CD4-positive, alpha-beta T cell treated with Interleukin-6 for 4 hours (primary cell): ENCODE measurements at regions not wholly inside any gene's neighbourhood (a gene's known extent, or its start where the extent isn't known, plus 50 kb on each side); places are given as distances from the start of the nearest gene placed in this dataset.

Source experiments
- DNase-seq: peaks from one replicate; pipeline ENCODE4 v3.0.0-alpha.2; 2020; ENCODE audit warnings: mixed read lengths

DNA sequence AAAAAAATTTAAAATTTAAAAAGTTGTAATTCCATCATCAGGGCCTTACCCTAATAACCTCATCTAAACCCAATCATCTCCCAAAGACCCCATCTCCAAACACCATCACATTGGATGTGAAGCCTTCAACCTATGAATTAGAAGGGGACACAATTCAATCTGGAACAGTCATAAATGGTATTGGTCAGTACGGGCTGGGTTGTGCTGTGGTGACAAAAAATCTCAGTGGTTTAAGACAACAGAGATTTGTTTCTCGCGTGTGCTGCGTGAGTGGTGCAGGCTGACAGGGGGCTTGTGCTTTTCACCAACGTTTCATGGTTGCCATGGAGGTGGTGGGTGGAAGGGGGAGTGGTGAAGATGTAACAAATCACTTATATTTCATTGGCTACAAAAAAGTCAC lies 174.5 kb downstream of the INHBB start:
- DNase-seq: no peak

GRCh38 chr2:120520929-120521912 lies 175.3 kb downstream of the INHBB start:
- no peak for DNase-seq

GRCh38 chr2:120522151-120522751 lies 176.3 kb downstream of the INHBB start:
- DNase-seq: no peak

DNA sequence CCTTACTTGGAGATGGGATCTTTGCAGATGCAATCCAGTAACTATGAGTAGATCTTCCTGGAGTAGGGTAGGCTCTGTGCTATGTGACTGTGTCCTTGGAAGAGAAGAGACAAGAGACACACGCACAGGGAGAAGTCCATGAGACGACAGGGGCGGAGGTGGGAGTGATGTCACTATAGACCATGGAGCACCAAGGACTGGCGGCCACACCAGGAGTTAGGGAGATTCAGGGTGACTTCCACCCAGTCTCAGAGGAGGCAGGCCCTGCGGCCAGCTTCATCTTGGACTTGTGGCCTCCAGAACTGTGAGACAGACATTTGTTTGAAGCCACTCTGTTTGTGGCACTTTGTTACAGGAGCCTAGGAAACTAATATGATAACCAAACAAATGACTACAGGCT lies 177.8 kb downstream of the INHBB start:
- DNase-seq: no peak

GRCh38 chr2:120524174-120524573 lies 178.2 kb downstream of the INHBB start:
- no peak for DNase-seq

DNA sequence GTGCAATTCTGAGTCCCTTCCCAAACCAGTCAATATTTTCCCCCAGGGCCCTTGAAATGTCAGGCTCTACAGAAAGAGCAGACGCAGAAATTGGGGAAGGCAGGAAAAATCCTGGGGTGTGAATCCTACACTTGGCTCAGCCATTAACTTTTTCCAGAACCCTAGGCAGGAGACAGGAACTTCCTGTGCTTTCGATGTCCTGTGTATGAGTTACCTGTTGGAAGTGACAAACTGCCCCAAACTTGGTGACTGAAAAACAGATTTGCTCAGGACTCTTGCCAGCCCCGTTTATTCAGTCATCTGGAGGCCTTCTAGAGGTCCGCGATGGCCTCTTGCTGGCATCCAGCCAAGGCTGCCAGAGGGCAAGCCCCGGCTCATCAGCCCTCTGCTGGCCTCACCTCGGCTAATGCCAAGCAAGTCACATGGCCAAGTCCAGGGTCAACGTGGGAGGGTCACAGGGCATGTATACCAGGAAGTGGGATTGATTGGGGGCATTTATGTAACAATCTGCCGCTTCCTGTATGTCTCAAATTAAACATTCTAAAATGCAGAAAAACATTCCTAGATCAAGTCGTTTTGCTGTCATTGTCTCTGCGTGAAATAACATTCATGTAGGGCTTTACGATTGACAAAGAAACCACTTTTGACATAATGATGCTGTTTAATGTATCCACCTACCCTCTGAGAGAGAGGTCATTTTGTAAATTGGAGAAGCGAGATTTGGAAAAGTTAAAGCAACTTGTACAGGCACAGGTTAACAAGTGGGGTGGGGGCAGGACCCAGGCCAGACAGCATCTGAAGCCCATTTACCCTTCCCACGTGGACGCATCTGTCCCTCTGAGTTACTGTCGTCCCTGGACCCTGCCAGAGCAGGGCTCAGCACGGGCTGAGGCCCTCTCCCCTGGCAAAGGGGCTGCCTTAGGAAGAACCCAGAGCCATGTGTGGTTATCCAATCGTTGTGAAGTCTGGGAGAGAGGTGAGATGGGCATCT lies 179.4 kb downstream of the INHBB start:
- DNase-seq: no peak

GRCh38 chr2:120526047-120526562 lies 180.2 kb downstream of the INHBB start:
- no peak for DNase-seq

DNA sequence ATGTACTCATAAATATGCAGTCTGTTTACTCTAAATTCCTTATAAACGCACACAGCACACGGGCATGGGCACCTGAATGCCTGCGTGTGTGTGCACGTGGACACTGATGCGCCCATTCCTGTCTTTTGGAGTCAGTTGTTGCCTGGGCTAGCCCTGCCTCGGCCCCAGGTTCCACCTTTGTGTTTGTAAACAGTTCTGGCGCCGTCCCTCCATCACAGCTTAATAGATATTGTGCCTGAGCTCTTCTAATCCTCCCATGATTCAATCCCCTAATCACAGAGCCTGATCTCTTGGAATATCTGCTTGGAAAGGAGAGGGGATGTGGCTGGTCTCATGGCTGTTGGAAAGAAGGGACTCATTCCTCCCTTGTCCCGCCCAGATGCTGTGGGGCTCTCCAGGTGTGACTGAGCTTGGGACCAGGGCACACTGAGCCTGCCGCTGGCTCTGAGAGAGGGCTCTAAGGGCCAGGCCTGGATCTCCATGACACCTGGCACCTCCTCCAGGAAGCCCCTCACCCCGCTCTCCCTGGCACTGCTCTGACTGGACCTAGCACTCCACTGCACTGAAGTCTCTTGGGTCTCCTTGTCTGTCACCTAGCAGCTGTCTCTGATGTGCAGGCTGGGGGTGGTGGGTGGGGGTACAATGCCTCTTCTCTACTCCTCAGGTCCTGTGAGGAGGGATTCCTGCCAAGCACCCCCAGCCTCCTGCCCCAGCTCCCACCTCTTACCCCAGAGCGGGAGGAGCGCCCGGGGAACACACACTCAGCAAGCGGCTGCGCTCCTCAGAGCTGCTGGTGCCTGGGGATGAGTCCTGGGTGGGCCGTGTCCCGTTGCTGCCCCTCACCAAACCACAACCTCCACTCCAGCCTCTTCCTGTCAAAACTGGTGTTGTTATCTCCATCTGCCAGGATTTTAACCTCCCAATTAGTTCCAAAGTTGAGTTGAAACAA lies 181.3 kb downstream of the INHBB start:
- no peak for DNase-seq

DNA sequence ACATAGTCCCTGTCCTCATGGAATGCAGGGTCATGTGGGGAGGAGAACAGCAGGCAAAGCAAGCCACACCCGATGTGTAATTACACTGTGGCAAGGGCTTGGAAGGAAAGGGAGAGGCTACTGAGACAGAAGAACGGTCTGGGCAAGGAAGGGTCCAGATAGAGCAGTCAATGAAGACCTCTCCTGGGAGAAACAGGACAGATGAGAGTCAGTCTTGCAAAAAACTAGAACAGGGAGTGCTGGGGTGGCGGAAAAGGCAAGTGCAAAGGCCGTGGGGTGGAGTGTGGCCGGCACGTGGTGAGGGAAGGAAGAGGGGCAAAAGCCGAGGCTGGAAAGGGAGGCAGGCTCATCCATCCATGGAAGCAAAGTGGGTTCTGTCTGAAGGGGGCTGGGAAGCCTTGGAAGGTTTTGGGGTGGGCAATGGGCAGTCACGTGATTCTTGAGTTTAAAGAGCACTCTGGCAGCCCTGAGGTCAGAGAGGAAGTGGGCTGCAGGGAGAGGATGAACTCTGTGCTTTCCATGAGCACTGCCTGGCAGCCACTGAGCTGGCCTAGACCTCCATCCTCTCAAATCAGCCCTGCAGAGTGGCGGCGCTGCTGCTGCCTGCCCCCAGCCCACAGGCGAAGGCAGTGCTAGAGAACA lies 182.2 kb downstream of the INHBB start:
- DNase-seq: no peak

DNA sequence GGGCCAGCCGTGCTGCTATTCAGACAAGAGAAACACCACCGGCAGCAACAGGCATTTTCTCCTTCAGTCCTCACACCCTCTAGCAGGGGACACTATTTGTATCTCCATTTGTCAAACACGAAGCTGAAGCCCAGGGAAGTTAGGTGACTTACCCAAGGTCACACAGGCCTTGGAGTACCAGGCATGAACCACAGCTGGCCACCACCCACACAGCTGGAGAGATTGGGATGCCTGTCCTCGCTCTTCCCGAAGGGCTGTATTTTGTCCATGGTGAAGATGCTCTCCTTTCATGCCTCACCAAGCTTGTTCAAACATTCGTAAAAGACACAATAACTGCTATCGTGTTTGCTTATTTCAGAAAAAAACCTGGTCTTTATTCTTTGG lies 182.7 kb downstream of the INHBB start:
- DNase-seq: no peak

DNA sequence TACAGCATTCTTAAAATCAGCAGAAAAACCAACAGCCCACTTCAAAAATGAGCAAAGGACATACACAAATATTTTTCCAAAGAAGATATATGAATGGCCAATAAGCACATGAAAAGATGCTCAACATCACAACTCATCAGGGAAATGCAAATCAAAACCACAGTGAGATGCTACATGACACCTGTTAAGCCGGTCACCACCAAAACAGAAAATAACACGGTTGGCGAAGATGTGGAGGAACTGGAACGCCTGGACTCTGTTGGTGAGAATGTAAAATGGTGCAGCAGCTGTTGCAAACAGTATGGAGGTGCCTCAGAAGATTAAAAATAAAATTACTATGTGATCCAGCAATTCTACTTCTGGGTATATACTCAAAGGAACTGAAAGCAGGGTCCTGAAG lies 184.8 kb downstream of the INHBB start:
- DNase-seq: no peak

GRCh38 chr2:120531365-120531764 lies 185.4 kb downstream of the INHBB start:
- no peak for DNase-seq

- DNase-seq: no peak
These were observed 186.1 kb downstream of the INHBB start for GRCh38 chr2:120531863-120532600.

DNA sequence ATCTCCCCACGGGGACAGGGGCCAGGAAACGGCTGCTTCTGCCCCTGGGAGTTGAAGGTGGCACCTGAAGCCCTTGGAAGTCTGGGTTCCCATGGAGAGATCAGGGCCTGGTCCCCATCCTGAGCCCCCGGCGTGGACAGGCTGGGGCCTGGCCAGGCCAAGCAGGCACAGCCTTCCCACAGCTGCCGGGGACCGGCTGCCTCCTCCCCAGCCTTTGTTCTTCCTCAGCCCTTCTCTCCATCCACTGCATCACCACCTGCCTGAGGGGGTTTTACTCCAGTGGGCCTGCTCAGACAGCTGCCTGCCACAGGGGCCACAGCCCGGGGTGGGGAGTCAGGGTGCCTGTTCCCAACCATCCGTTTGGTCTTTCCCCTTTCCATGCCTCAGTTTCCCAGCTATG lies 187.7 kb downstream of the INHBB start:
- no peak for DNase-seq

GRCh38 chr2:120534457-120534856 lies 188.5 kb downstream of the INHBB start:
- no peak for DNase-seq

DNA sequence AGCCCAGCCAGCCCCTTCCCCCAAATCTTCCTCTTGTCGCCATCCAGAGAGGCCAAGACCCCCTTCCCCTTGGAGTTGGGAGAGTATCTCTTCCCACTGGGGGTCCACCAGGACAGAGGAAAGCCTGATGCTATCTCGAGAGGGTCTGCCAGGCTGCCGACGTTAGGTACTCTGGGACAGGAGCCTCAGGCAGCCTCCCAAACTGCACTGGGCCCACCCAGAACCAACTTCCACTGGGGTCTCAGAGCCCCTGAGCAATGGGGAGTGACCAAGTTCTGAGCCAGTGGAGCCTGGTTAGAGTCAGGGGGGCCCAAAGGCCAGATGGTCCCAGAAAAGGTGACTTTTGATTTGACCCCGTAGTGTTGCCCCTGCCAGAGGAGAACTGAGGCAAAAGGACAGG lies 189.1 kb downstream of the INHBB start:
- DNase-seq: no peak

DNA sequence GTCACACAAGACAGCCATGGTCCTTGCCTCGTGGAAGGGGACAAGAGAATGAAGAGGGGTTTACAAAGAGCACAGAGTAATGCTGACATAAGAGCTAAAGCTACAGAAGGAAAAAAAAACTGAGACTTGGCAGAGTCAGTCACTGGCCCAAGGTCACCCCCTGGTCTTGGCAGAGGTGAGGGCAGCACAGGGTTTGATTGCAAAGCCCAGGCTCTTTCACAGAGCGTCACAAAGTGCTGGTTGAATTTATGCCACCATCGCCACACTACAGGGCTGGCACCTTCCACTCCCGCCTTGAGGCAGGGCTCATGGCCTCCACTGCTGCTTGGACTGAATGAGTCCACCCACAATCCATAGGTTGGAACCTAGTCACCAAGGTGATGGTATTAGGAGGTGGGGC lies 190.2 kb downstream of the INHBB start:
- no peak for DNase-seq

GRCh38 chr2:120538691-120539423 lies 192.9 kb downstream of the INHBB start:
- DNase-seq: no peak

GRCh38 chr2:120539424-120539936 lies 193.5 kb downstream of the INHBB start:
- no peak for DNase-seq
